CD14-positive monocyte (primary cell): ENCODE measurements at regions not wholly inside any gene's neighbourhood (a gene's known extent, or its start where the extent isn't known, plus 50 kb on each side); places are given as distances from the start of the nearest gene placed in this dataset.

Experiments
- DNase-seq, 3 donors: peaks; one replicate each; pipeline ENCODE4 v3.0.0-alpha.2; 2011 to 2022
- H2AFZ ChIP-seq: 2 replicates; pipeline ENCODE4 v1.6.0; 2012; ENCODE audit warnings: mild to moderate bottlenecking, low read depth, low read length, inconsistent platforms; ENCODE audit not compliant: insufficient read depth, poor library complexity, severe bottlenecking
- H3K27ac ChIP-seq, 2 donors: 1 replicate in 1 of 2; 2 replicates in 1 of 2; pipeline ENCODE4 v1.5.1; 2012 to 2013; ENCODE audit warnings: low read length in 2 of 2, control low read depth in 1 of 2, inconsistent platforms in 1 of 2, low read depth in 1 of 2, mild to moderate bottlenecking in 1 of 2
- H3K27me3 ChIP-seq, 2 donors: one replicate each; pipeline versions ENCODE4 v1.6.0 to v1.6.1; 2011 to 2013; ENCODE audit warnings: low read length in 2 of 2; ENCODE audit not compliant: control insufficient read depth in 2 of 2, insufficient read depth in 2 of 2
- H3K36me3 ChIP-seq, 2 donors: replicated peaks in 1 of 2; 1 replicate in 1 of 2; 2 replicates in 1 of 2; pipeline versions ENCODE4 v1.5.1 to v1.6.1; 2012 to 2013; ENCODE audit warnings: low read length in 2 of 2, control low read depth in 1 of 2, inconsistent platforms in 1 of 2, mild to moderate bottlenecking in 1 of 2; ENCODE audit not compliant: insufficient read depth in 2 of 2, control insufficient read depth in 1 of 2
- H3K4me1 ChIP-seq, 2 donors: 1 replicate in 1 of 2; 2 replicates in 1 of 2; pipeline versions ENCODE4 v1.5.1 to v1.6.1; 2012 to 2013; ENCODE audit warnings: low read length in 2 of 2, control low read depth in 1 of 2, inconsistent platforms in 1 of 2, mild to moderate bottlenecking in 1 of 2, moderate library complexity in 1 of 2; ENCODE audit not compliant: insufficient read depth in 2 of 2, control insufficient read depth in 1 of 2
- H3K4me2 ChIP-seq: replicated peaks from 2 replicates; pipeline ENCODE3; 2012; ENCODE audit warnings: low read length, moderate library complexity, mild to moderate bottlenecking; ENCODE audit not compliant: poor library complexity, severe bottlenecking; ENCODE audit errors: extremely low read depth
- H3K4me3 ChIP-seq, 3 experiments: fragments of 200-600 bp in 1 of 3; sonication (generic) in 1 of 3; replicated peaks in 1 of 3; 1 replicate in 2 of 3; 2 replicates in 1 of 3; pipeline ENCODE4 v1.5.1; 2011 to 2013; ENCODE audit warnings: low read length in 3 of 3, mild to moderate bottlenecking in 3 of 3, control low read depth in 2 of 3, low read depth in 2 of 3, inconsistent platforms in 1 of 3, moderate library complexity in 1 of 3
- H3K79me2 ChIP-seq: 2 replicates; pipeline ENCODE4 v1.6.0; 2012; ENCODE audit warnings: mild to moderate bottlenecking, control low read depth, inconsistent platforms, low read length, moderate library complexity; ENCODE audit not compliant: insufficient read depth
- H3K9ac ChIP-seq: 2 replicates; pipeline ENCODE4 v1.6.0; 2017; ENCODE audit warnings: low read length, mild to moderate bottlenecking; ENCODE audit not compliant: insufficient read depth, poor library complexity, severe bottlenecking
- H3K9me3 ChIP-seq, 2 donors: replicated peaks in 1 of 2; 1 replicate in 1 of 2; 2 replicates in 1 of 2; pipeline versions ENCODE4 v1.5.1 to v1.6.1; 2012 to 2013; ENCODE audit warnings: low read length in 2 of 2, control low read depth in 1 of 2; ENCODE audit not compliant: control insufficient read depth in 1 of 2, insufficient read depth in 1 of 2
- H4K20me1 ChIP-seq: 2 replicates; pipeline ENCODE4 v1.6.0; 2012; ENCODE audit warnings: mild to moderate bottlenecking, low read length, control low read depth, moderate library complexity; ENCODE audit not compliant: insufficient read depth
- H3K27ac Mint-ChIP-seq, 7 donors: one replicate each; pipeline ENCODE4 v1.8.0; 2020; ENCODE audit warnings: mild to moderate bottlenecking in 7 of 7, mixed read lengths in 7 of 7, moderate library complexity in 6 of 7, inconsistent platforms in 2 of 7
- H3K27me3 Mint-ChIP-seq, 3 donors: one replicate each; pipeline ENCODE4 v1.8.0; 2021 to 2022; ENCODE audit warnings: low read depth in 3 of 3, mild to moderate bottlenecking in 3 of 3, mixed read lengths in 3 of 3, moderate library complexity in 3 of 3, inconsistent platforms in 1 of 3
- H3K36me3 Mint-ChIP-seq, 2 donors: one replicate each; pipeline ENCODE4 v1.8.0; 2020; ENCODE audit warnings: mixed read lengths in 2 of 2, inconsistent platforms in 1 of 2, mild to moderate bottlenecking in 1 of 2
- H3K4me1 Mint-ChIP-seq: one replicate; pipeline ENCODE4 v1.8.0; 2020; ENCODE audit warnings: mild to moderate bottlenecking, mixed read lengths
- H3K4me3 Mint-ChIP-seq, 2 donors: one replicate each; pipeline ENCODE4 v1.8.0; 2020; ENCODE audit warnings: mild to moderate bottlenecking in 2 of 2, mixed read lengths in 2 of 2, moderate library complexity in 1 of 2
- H3K9me3 Mint-ChIP-seq, 7 donors: one replicate each; pipeline ENCODE4 v1.8.0; 2020 to 2022; ENCODE audit warnings: mixed read lengths in 7 of 7, mild to moderate bottlenecking in 6 of 7, moderate library complexity in 6 of 7, inconsistent platforms in 2 of 7
- CTCF ChIP-seq: fragments of 200-600 bp; IDR thresholded peaks from one replicate; pipeline ENCODE4 v1.8.0; 2022; ENCODE audit warnings: antibody characterized with exemption, mild to moderate bottlenecking
- WGBS: methylation state at CpG from one replicate; pipeline ENCODE4 v1.1.5; 2013; ENCODE audit warnings: missing lambda C conversion rate; ENCODE audit not compliant: insufficient coverage; 5-methylcytosine and 5-hydroxymethylcytosine counted together
- intact Hi-C, 2 donors: fragments of 100-400 bp; cut with micrococcal nuclease; formaldehyde crosslinking; loops; one replicate each; pipeline versions ENCODE4 v1.15.0 to v1.15.1; 2023

- H3K27ac Mint-ChIP-seq: no peak overlapping the region
Measured at GRCh38 chr14:66104486-66104885, 381.7 kb upstream of the CCDC196 start.

GRCh38 chr14:66105815-66106214, 380.4 kb upstream of the CCDC196 start:
- Histone ChIP-seq H3K36me3 (no peaks in the 10 kb centered on the region), H4K20me1 (no peaks in the 10 kb centered on the region), H3K4me3 (no peak overlapping the region), H2AFZ (no peak overlapping the region), H3K27me3 (no peaks in the 10 kb centered on the region), H3K27ac (no peak overlapping the region), H3K79me2 (no peaks in the 10 kb centered on the region), H3K4me2 (no peak overlapping the region), H3K4me1 (no peaks in the 10 kb centered on the region), H3K9me3 (peaks cover 0 to 6% of the 10 kb centered on the region in 2 donors), H3K9ac (no peak overlapping the region)
- Mint-ChIP-seq H3K27me3 (peaks cover 2 to 5% (median 2%) of the 10 kb centered on the region in 3 donors), H3K9me3 (peaks cover 0 to 5% (median 2%) of the 10 kb centered on the region in 7 donors), H3K27ac (no peak overlapping the region), H3K4me1 (no peaks in the 10 kb centered on the region), H3K36me3 (no peaks in the 10 kb centered on the region), H3K4me3 (no peak overlapping the region)
- no peak for DNase-seq
- TF ChIP-seq CTCF: no peak
- intact Hi-C loops: no loop called here
- WGBS: 80% methylated on average over 4 of the region's 4 CpGs

More at GRCh38 chr14:66104486-66104885, 381.7 kb upstream of the CCDC196 start:
- Histone ChIP-seq H3K4me2 (no peak overlapping the region), H2AFZ (no peak overlapping the region), H3K27me3 (no peaks in the 10 kb centered on the region), H3K9me3 (peaks cover 0 to 4% of the 10 kb centered on the region in 2 donors), H3K9ac (no peak overlapping the region), H3K4me3 (no peak overlapping the region), H3K4me1 (no peaks in the 10 kb centered on the region), H3K36me3 (no peaks in the 10 kb centered on the region), H4K20me1 (no peaks in the 10 kb centered on the region), H3K27ac (no peak overlapping the region), H3K79me2 (no peaks in the 10 kb centered on the region)
- Mint-ChIP-seq H3K4me3 (no peak overlapping the region), H3K36me3 (no peaks in the 10 kb centered on the region), H3K4me1 (no peaks in the 10 kb centered on the region), H3K27me3 (peaks cover 2 to 7% (median 2%) of the 10 kb centered on the region in 3 donors), H3K9me3 (peaks cover 0 to 4% (median 1%) of the 10 kb centered on the region in 7 donors)
- no peak for TF ChIP-seq CTCF
- no peak for DNase-seq
- 98% methylated on average over 4 of the region's 5 CpGs for WGBS
- intact Hi-C loops: no loop called here
